ENCODE measurements at regions not wholly inside any gene's neighbourhood (a gene's known extent, or its start where the extent isn't known, plus 50 kb on each side); places are given as distances from the start of the nearest gene placed in this dataset.

GRCh38 chr1:198922638-198923430 lies 284.0 kb downstream of the PTPRC start:
- peaks cover 3% of the 10 kb centered on the region; the same call in 1 of the 2 replicates for H3K9me3 ChIP-seq (ENCODE audit: insufficient read depth, low read length)
- H3K4me2 ChIP-seq (ENCODE audit: low read length): peak overlapping the region; percentile 64
- H3K79me2 ChIP-seq (ENCODE audit: low read length): peaks cover 76% of the 10 kb centered on the region
- H2AFZ ChIP-seq (ENCODE audit: low read depth, low read length): no peak overlapping the region
- no peaks in the 10 kb centered on the region for H3K27me3 ChIP-seq (ENCODE audit: low read depth, low read length)
- TF ChIP-seq CTCF (IDR thresholded peaks at IDR 0.05; ENCODE audit: low read depth, low read length): no peak
- no peak for TF ChIP-seq EZH2phosphoT487 (IDR thresholded peaks at IDR 0.05; ENCODE audit: low read depth)
- H3K4me3 ChIP-seq (ENCODE audit: low read length): peak overlapping the region; percentile 37
- H3K4me1 ChIP-seq (ENCODE audit: low read length): peaks cover 86% of the 10 kb centered on the region
- peak overlapping the region; percentile 93 for H3K27ac ChIP-seq (ENCODE audit: low read length)
- peak overlapping the region; percentile 68 for H3K9ac ChIP-seq (ENCODE audit: low read length)
- H4K20me1 ChIP-seq (ENCODE audit: insufficient read depth, low read length): no peaks in the 10 kb centered on the region
- H3K36me3 ChIP-seq (replicated peaks; ENCODE audit: low read depth, low read length): peaks cover 26% of the 10 kb centered on the region

GRCh38 chr1:198923993-198924392 lies 285.2 kb downstream of the PTPRC start:
- Histone ChIP-seq H3K4me3 (ENCODE audit: low read length) (no peak overlapping the region), H3K4me2 (ENCODE audit: low read length) (peak overlapping the region; percentile 64), H3K4me1 (ENCODE audit: low read length) (peaks cover 92% of the 10 kb centered on the region), H4K20me1 (ENCODE audit: insufficient read depth, low read length) (no peaks in the 10 kb centered on the region), H3K9ac (ENCODE audit: low read length) (peak overlapping the region; percentile 68), H3K79me2 (ENCODE audit: low read length) (peaks cover 80% of the 10 kb centered on the region), H3K9me3 (ENCODE audit: insufficient read depth, low read length) (peaks cover 3% of the 10 kb centered on the region; the same call in 1 of the 2 replicates), H3K27me3 (ENCODE audit: low read depth, low read length) (no peaks in the 10 kb centered on the region), H2AFZ (ENCODE audit: low read depth, low read length) (no peak overlapping the region), H3K27ac (ENCODE audit: low read length) (peak overlapping the region; percentile 93), H3K36me3 (replicated peaks; ENCODE audit: low read depth, low read length) (peaks cover 17% of the 10 kb centered on the region)
- TF ChIP-seq CTCF (IDR thresholded peaks at IDR 0.05; ENCODE audit: low read depth, low read length) (no peak), EZH2phosphoT487 (IDR thresholded peaks at IDR 0.05; ENCODE audit: low read depth) (no peak)

- no peaks in the 10 kb centered on the region for H4K20me1 ChIP-seq (ENCODE audit: insufficient read depth, low read length)
- H3K79me2 ChIP-seq (ENCODE audit: low read length): peaks cover 80% of the 10 kb centered on the region
- peak overlapping the region; percentile 93 for H3K27ac ChIP-seq (ENCODE audit: low read length)
Observed at GRCh38 chr1:198925567-198925966, 286.7 kb downstream of the PTPRC start.

More at GRCh38 chr1:198925567-198925966, 286.7 kb downstream of the PTPRC start:
- H3K36me3 ChIP-seq (replicated peaks; ENCODE audit: low read depth, low read length): peaks cover under 1% of the 10 kb centered on the region
- no peak for TF ChIP-seq EZH2phosphoT487 (IDR thresholded peaks at IDR 0.05; ENCODE audit: low read depth)
- TF ChIP-seq CTCF (IDR thresholded peaks at IDR 0.05; ENCODE audit: low read depth, low read length): no peak
- H3K4me2 ChIP-seq (ENCODE audit: low read length): peak overlapping the region; percentile 67
- peak overlapping the region; percentile 54 for H3K4me3 ChIP-seq (ENCODE audit: low read length)
- peak overlapping the region; percentile 44 for H3K9ac ChIP-seq (ENCODE audit: low read length)
- peaks cover 90% of the 10 kb centered on the region for H3K4me1 ChIP-seq (ENCODE audit: low read length)
- H3K27me3 ChIP-seq (ENCODE audit: low read depth, low read length): no peaks in the 10 kb centered on the region
- H2AFZ ChIP-seq (ENCODE audit: low read depth, low read length): no peak overlapping the region
- no peaks in the 10 kb centered on the region for H3K9me3 ChIP-seq (ENCODE audit: insufficient read depth, low read length)

All from OCI-LY3 (cell line).